ENCODE measurements at regions not wholly inside any gene's neighbourhood (a gene's known extent, or its start where the extent isn't known, plus 50 kb on each side); places are given as distances from the start of the nearest gene placed in this dataset.
A peak's percentile ranks its signal among the peaks of the same experiment; 100 is the strongest.

DNA sequence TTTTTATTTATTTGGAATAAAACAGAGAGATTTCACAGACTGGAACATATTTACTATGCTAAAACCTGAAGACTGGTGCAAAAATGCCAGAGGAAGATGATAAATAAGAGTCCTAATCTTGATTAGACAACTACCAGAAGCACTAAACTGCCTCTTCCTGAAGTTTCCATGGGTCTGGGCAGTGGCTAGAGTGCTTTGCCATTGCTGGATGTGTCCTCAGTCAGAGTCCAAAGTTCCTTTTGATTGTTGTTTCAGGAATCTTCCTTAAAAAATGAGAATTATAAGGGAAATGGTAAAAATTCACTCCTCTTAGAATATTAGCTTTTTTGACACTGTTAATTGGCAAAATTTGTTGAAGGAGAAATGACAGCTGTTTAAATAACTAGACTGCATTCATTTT lies 86.3 kb upstream of the AHR start (continued):
- TF ChIP-seq ZNF33B (CRISPR knock-in tag; IDR thresholded peaks at IDR 0.05): no peak
- TF ChIP-seq, protein P1, sequence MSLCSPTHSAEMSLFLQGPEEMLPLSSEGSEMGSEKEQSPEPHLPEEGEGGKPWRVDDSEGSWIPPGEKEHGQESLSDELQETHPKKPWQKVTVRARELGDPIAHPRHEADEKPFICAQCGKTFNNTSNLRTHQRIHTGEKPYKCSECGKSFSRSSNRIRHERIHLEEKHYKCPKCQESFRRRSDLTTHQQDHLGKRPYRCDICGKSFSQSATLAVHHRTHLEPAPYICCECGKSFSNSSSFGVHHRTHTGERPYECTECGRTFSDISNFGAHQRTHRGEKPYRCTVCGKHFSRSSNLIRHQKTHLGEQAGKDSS (CRISPR knock-in tag; IDR thresholded peaks at IDR 0.05; ENCODE audit: borderline replicate concordance, low read depth): no peak
- no peak for TF ChIP-seq SRF (IDR thresholded peaks at IDR 0.05; ENCODE audit: low read depth, low read length)
- TF ChIP-seq, protein P2, sequence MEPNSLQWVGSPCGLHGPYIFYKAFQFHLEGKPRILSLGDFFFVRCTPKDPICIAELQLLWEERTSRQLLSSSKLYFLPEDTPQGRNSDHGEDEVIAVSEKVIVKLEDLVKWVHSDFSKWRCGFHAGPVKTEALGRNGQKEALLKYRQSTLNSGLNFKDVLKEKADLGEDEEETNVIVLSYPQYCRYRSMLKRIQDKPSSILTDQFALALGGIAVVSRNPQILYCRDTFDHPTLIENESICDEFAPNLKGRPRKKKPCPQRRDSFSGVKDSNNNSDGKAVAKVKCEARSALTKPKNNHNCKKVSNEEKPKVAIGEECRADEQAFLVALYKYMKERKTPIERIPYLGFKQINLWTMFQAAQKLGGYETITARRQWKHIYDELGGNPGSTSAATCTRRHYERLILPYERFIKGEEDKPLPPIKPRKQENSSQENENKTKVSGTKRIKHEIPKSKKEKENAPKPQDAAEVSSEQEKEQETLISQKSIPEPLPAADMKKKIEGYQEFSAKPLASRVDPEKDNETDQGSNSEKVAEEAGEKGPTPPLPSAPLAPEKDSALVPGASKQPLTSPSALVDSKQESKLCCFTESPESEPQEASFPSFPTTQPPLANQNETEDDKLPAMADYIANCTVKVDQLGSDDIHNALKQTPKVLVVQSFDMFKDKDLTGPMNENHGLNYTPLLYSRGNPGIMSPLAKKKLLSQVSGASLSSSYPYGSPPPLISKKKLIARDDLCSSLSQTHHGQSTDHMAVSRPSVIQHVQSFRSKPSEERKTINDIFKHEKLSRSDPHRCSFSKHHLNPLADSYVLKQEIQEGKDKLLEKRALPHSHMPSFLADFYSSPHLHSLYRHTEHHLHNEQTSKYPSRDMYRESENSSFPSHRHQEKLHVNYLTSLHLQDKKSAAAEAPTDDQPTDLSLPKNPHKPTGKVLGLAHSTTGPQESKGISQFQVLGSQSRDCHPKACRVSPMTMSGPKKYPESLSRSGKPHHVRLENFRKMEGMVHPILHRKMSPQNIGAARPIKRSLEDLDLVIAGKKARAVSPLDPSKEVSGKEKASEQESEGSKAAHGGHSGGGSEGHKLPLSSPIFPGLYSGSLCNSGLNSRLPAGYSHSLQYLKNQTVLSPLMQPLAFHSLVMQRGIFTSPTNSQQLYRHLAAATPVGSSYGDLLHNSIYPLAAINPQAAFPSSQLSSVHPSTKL (CRISPR knock-in tag; IDR thresholded peaks at IDR 0.05): peak; percentile 43; the same call in 1 of the 2 replicates
- no peak for TF ChIP-seq ARNT2 (CRISPR knock-in tag; IDR thresholded peaks at IDR 0.05; ENCODE audit: low read depth)
- TF ChIP-seq HMG20A (CRISPR knock-in tag; IDR thresholded peaks at IDR 0.05; ENCODE audit: borderline replicate concordance): peak; percentile 27; the same call in 1 of the 2 replicates
- TF ChIP-seq, protein P3, sequence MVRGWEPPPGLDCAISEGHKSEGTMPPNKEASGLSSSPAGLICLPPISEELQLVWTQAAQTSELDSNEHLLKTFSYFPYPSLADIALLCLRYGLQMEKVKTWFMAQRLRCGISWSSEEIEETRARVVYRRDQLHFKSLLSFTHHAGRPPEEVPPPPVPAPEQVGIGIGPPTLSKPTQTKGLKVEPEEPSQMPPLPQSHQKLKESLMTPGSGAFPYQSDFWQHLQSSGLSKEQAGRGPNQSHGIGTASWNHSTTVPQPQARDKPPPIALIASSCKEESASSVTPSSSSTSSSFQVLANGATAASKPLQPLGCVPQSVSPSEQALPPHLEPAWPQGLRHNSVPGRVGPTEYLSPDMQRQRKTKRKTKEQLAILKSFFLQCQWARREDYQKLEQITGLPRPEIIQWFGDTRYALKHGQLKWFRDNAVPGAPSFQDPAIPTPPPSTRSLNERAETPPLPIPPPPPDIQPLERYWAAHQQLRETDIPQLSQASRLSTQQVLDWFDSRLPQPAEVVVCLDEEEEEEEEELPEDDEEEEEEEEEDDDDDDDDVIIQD (CRISPR knock-in tag; IDR thresholded peaks at IDR 0.05; ENCODE audit: low read depth): peak; percentile 62; the same call in 1 of the 2 replicates
- no peak for TF ChIP-seq ZNF607 (CRISPR knock-in tag; IDR thresholded peaks at IDR 0.05; ENCODE audit: borderline replicate concordance)
- TF ChIP-seq SAP130 (CRISPR knock-in tag; IDR thresholded peaks at IDR 0.05; ENCODE audit: low read depth): no peak
- TF ChIP-seq NR2C2 (CRISPR knock-in tag; IDR thresholded peaks at IDR 0.05; ENCODE audit: borderline replicate concordance): no peak
- TF ChIP-seq ARID2 (CRISPR knock-in tag; IDR thresholded peaks at IDR 0.05; ENCODE audit: borderline replicate concordance): no peak
- TF ChIP-seq, protein P4, sequence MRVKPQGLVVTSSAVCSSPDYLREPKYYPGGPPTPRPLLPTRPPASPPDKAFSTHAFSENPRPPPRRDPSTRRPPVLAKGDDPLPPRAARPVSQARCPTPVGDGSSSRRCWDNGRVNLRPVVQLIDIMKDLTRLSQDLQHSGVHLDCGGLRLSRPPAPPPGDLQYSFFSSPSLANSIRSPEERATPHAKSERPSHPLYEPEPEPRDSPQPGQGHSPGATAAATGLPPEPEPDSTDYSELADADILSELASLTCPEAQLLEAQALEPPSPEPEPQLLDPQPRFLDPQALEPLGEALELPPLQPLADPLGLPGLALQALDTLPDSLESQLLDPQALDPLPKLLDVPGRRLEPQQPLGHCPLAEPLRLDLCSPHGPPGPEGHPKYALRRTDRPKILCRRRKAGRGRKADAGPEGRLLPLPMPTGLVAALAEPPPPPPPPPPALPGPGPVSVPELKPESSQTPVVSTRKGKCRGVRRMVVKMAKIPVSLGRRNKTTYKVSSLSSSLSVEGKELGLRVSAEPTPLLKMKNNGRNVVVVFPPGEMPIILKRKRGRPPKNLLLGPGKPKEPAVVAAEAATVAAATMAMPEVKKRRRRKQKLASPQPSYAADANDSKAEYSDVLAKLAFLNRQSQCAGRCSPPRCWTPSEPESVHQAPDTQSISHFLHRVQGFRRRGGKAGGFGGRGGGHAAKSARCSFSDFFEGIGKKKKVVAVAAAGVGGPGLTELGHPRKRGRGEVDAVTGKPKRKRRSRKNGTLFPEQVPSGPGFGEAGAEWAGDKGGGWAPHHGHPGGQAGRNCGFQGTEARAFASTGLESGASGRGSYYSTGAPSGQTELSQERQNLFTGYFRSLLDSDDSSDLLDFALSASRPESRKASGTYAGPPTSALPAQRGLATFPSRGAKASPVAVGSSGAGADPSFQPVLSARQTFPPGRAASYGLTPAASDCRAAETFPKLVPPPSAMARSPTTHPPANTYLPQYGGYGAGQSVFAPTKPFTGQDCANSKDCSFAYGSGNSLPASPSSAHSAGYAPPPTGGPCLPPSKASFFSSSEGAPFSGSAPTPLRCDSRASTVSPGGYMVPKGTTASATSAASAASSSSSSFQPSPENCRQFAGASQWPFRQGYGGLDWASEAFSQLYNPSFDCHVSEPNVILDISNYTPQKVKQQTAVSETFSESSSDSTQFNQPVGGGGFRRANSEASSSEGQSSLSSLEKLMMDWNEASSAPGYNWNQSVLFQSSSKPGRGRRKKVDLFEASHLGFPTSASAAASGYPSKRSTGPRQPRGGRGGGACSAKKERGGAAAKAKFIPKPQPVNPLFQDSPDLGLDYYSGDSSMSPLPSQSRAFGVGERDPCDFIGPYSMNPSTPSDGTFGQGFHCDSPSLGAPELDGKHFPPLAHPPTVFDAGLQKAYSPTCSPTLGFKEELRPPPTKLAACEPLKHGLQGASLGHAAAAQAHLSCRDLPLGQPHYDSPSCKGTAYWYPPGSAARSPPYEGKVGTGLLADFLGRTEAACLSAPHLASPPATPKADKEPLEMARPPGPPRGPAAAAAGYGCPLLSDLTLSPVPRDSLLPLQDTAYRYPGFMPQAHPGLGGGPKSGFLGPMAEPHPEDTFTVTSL (CRISPR knock-in tag; IDR thresholded peaks at IDR 0.05; ENCODE audit: borderline replicate concordance): peak; percentile 48; the same call in 1 of the 2 replicates
- TF ChIP-seq, protein P5, sequence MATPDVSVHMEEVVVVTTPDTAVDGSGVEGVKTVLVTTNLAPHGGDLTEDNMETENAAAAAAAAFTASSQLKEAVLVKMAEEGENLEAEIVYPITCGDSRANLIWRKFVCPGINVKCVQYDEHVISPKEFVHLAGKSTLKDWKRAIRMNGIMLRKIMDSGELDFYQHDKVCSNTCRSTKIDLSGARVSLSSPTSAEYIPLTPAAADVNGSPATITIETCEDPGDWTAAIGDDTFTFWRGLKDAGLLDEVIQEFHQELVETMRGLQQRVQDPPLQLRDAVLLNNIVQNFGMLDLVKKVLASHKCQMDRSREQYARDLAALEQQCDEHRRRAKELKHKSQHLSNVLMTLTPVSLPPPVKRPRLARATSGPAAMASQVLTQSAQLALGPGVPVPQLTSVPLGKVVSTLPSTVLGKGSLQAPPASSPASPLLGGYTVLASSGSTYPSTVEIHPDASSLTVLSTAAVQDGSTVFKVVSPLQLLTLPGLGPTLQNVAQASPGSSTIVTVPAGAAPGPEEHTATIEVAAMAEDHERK (CRISPR knock-in tag; IDR thresholded peaks at IDR 0.05; ENCODE audit: low read depth): no peak
- TF ChIP-seq, protein P6, sequence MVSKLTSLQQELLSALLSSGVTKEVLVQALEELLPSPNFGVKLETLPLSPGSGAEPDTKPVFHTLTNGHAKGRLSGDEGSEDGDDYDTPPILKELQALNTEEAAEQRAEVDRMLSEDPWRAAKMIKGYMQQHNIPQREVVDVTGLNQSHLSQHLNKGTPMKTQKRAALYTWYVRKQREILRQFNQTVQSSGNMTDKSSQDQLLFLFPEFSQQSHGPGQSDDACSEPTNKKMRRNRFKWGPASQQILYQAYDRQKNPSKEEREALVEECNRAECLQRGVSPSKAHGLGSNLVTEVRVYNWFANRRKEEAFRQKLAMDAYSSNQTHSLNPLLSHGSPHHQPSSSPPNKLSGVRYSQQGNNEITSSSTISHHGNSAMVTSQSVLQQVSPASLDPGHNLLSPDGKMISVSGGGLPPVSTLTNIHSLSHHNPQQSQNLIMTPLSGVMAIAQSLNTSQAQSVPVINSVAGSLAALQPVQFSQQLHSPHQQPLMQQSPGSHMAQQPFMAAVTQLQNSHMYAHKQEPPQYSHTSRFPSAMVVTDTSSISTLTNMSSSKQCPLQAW (CRISPR knock-in tag; IDR thresholded peaks at IDR 0.05): no peak
- peak; percentile 89 for TF ChIP-seq ZNF644 (CRISPR knock-in tag; IDR thresholded peaks at IDR 0.05; ENCODE audit: low read depth)

Measured in HepG2 (cell line).